ENCODE measurements at regions not wholly inside any gene's neighbourhood (a gene's known extent, or its start where the extent isn't known, plus 50 kb on each side); places are given as distances from the start of the nearest gene placed in this dataset.

DNA sequence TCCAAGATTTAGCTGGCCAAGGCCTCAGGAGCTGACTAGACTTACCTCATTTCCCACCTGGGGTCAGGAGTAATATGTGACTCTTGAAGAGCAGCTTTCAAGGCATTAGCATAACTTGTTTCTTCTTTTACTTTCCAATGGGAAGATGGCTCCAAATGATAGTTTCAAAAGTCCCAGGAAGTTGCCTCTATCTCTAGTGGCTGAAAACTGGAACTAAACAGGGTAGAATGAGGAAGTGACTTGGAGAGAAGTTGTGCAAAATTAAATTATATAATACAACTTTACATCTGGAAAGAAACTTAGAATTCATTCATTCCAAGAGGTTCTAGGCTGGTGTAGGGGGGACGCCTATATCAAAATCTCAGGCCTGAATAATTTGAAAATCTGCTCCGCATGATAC, 250.1 kb upstream of the FMN2 start:
- Mint-ChIP-seq H3K27me3 (no peaks in the 10 kb centered on the region), H3K9me3 (ENCODE audit: low read depth) (no peaks in the 10 kb centered on the region), H3K36me3 (ENCODE audit: insufficient read depth) (no peaks in the 10 kb centered on the region), H3K27ac (no peak overlapping the region), H3K4me3 (ENCODE audit: low read depth) (no peak overlapping the region), H3K4me1 (ENCODE audit: low read depth) (no peaks in the 10 kb centered on the region)
- TF ChIP-seq, protein P1, sequence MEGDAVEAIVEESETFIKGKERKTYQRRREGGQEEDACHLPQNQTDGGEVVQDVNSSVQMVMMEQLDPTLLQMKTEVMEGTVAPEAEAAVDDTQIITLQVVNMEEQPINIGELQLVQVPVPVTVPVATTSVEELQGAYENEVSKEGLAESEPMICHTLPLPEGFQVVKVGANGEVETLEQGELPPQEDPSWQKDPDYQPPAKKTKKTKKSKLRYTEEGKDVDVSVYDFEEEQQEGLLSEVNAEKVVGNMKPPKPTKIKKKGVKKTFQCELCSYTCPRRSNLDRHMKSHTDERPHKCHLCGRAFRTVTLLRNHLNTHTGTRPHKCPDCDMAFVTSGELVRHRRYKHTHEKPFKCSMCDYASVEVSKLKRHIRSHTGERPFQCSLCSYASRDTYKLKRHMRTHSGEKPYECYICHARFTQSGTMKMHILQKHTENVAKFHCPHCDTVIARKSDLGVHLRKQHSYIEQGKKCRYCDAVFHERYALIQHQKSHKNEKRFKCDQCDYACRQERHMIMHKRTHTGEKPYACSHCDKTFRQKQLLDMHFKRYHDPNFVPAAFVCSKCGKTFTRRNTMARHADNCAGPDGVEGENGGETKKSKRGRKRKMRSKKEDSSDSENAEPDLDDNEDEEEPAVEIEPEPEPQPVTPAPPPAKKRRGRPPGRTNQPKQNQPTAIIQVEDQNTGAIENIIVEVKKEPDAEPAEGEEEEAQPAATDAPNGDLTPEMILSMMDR (IDR thresholded peaks at IDR 0.05; ENCODE audit: unreplicated experiment), result no peak
- no peak for DNase-seq (ENCODE audit: low spot score, unreplicated experiment)

DNA sequence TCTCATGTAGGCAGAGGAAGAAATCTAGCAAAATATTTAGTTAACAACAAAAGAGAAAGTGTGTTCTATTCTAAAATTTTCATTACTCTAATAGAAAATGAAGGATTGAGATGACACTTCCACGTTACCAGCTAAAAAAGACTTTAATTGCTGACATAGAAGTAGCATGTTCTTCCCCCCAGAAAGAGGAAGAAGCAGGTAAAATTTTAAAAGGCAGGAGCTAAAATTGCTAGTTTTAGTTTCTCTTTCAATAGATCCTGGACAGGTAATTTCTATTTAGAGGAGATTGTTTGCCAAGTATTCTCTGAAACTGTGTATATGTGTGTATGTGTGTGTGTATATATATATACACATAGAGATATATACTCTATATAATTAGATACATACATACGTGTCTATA, 248.1 kb upstream of the FMN2 start:
- Mint-ChIP-seq H3K27ac (no peak overlapping the region), H3K4me1 (ENCODE audit: low read depth) (no peaks in the 10 kb centered on the region), H3K27me3 (no peaks in the 10 kb centered on the region), H3K36me3 (ENCODE audit: insufficient read depth) (no peaks in the 10 kb centered on the region), H3K9me3 (ENCODE audit: low read depth) (no peaks in the 10 kb centered on the region), H3K4me3 (ENCODE audit: low read depth) (no peak overlapping the region)
- no peak for DNase-seq (ENCODE audit: low spot score, unreplicated experiment)
- TF ChIP-seq, protein P1 (IDR thresholded peaks at IDR 0.05; ENCODE audit: unreplicated experiment), result no peak

DNA sequence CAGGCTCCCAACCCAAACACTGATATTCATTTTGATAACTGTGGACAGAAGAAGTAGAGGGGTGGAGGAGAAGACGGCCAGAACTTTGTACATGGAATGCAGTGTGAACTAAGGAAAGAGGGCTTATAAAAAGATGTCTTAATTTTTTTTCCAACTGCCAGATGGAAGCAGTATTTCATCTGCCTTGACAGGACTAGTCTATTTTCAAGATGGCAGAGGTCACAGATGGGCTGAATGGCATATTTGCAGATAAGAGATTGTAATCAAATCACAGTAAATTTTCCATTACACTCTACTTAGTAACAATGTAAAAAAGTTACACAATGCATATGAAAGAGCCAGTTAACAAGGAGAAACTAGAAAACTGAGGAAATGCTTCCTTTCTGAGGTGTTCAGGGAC, 246.8 kb upstream of the FMN2 start:
- TF ChIP-seq, protein P1 (IDR thresholded peaks at IDR 0.05; ENCODE audit: unreplicated experiment), result no peak
- no peaks in the 10 kb centered on the region for H3K4me1 Mint-ChIP-seq (ENCODE audit: low read depth)
- H3K4me3 Mint-ChIP-seq (ENCODE audit: low read depth), result no peak overlapping the region
- no peaks in the 10 kb centered on the region for H3K9me3 Mint-ChIP-seq (ENCODE audit: low read depth)
- H3K27ac Mint-ChIP-seq, result no peak overlapping the region
- DNase-seq (ENCODE audit: low spot score, unreplicated experiment), result no peak
- H3K36me3 Mint-ChIP-seq (ENCODE audit: insufficient read depth), result no peaks in the 10 kb centered on the region
- no peaks in the 10 kb centered on the region for H3K27me3 Mint-ChIP-seq

DNA sequence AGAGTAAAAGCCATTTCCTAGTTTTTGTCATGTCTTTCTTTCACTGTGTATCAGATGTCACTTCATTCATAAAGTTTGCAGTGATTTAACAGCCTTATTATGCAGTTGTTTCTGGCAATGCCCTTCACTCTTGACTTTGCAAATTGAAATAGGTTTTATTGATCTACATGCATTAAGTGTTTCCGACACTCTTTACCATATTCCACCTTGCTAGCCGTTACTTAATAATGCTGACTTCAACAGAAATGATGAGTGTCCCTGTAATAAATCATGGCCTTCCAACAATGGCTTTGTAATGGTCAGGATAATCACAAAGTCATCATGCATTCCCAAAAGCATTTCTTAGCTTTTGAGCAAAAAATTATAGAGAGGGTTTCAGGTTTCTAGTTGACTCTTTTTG, 236.8 kb upstream of the FMN2 start:
- TF ChIP-seq, protein P1 (IDR thresholded peaks at IDR 0.05; ENCODE audit: unreplicated experiment), result no peak
- Mint-ChIP-seq H3K27me3 (no peaks in the 10 kb centered on the region), H3K9me3 (ENCODE audit: low read depth) (no peaks in the 10 kb centered on the region), H3K27ac (no peak overlapping the region), H3K36me3 (ENCODE audit: insufficient read depth) (no peaks in the 10 kb centered on the region), H3K4me1 (ENCODE audit: low read depth) (peaks cover 1% of the 10 kb centered on the region), H3K4me3 (ENCODE audit: low read depth) (no peak overlapping the region)
- DNase-seq (ENCODE audit: low spot score, unreplicated experiment), result no peak

DNA sequence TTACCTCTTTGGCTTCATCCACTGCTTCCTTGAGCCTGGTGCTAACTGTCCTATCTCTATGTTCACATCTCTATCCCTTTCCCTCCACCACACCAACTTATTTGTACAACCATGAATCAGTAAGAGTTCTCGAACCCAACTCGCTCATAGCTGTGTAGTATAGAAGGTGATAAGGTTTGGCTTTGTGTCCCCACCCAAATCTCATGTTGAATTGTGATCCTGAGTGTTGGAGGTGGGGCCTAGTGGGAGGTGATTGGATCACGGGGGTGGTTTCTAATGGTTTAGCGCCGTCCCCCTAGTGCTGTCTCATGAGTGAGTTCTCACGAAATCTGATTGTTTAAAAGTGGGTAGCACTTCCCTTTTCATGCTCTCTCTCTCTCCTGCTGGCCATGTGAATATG, 235.6 kb upstream of the FMN2 start:
- no peaks in the 10 kb centered on the region for H3K9me3 Mint-ChIP-seq (ENCODE audit: low read depth)
- H3K4me3 Mint-ChIP-seq (ENCODE audit: low read depth), result no peak overlapping the region
- no peaks in the 10 kb centered on the region for H3K36me3 Mint-ChIP-seq (ENCODE audit: insufficient read depth)
- H3K27me3 Mint-ChIP-seq, result no peaks in the 10 kb centered on the region
- TF ChIP-seq, protein P1 (IDR thresholded peaks at IDR 0.05; ENCODE audit: unreplicated experiment), result no peak
- no peak overlapping the region for H3K27ac Mint-ChIP-seq
- DNase-seq (ENCODE audit: low spot score, unreplicated experiment), result no peak
- peaks cover 1% of the 10 kb centered on the region for H3K4me1 Mint-ChIP-seq (ENCODE audit: low read depth)
